ENCODE measurements at regions not wholly inside any gene's neighbourhood (a gene's known extent, or its start where the extent isn't known, plus 50 kb on each side); places are given as distances from the start of the nearest gene placed in this dataset.

DNA sequence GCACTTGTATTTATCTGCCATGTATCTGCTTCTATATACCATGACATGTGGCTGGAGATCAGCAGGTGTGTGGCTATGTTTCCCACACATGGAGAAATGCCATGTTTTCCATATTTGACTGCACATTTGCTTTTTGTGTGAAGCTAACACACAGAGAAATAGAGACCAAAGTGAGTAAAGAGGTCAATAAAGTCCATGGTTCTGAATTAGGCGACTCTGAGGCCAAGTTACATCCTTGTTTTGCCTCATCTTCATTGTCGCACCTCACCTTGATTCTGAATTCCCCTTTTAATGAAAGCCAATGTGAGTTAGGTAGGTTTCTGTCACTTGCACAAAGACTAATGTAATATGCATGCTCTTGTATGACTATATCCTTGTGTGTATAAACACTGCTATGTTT, 194.1 kb downstream of the INSC start:
- no peak for TF ChIP-seq CTCF (conservative IDR thresholded peaks at IDR 0.05; ENCODE audit: low read depth in 2 of 2)
- TF ChIP-seq EZH2 (IDR thresholded peaks at IDR 0.05; ENCODE audit: low read depth, unreplicated experiment): no peak
- no peak for TF ChIP-seq POLR2AphosphoS5 (IDR thresholded peaks at IDR 0.05; ENCODE audit: low read depth)
- no peak for TF ChIP-seq JUNB (IDR thresholded peaks at IDR 0.05; ENCODE audit: unreplicated experiment)
- TF ChIP-seq EZH2phosphoT487 (IDR thresholded peaks at IDR 0.05; ENCODE audit: unreplicated experiment): no peak
- no peak for TF ChIP-seq NANOG (IDR thresholded peaks at IDR 0.05; ENCODE audit: borderline replicate concordance)
